ENCODE measurements at regions not wholly inside any gene's neighbourhood (a gene's known extent, or its start where the extent isn't known, plus 50 kb on each side); places are given as distances from the start of the nearest gene placed in this dataset.
"Not testable (repeated sequence)": the region's sequence is repeated elsewhere in the genome, so short reads cannot be mapped to it uniquely, and the experiment has no call there.

- Mint-ChIP-seq H3K4me3 (no peak overlapping the region), H3K36me3 (no peaks in the 10 kb centered on the region), H3K4me1 (no peaks in the 10 kb centered on the region)
Measured at GRCh38 chr14:28820677-28821076, 54.1 kb downstream of the FOXG1 start.

DNA sequence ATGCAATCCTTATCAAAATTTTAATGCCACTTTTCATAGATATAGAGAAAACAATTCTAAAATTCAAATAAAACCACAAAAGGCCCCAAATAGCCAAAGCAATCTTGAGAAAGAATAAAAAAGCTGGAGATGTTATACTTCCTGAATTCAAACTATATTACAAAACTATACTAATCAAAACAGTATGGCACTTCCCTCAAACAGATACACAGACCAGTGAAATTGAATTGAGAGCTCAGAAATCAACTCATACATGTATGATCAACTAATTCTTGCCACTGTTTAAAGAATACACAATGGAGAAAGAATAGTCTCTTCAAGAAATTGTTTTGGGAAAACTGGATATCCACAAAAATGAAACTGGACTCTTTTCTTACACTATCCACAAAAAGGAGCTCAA is 55.4 kb downstream of the FOXG1 start:
- Mint-ChIP-seq H3K27me3 (ENCODE audit: low read depth in 3 of 3) (peaks cover 0 to 2% (median 0%) of the 10 kb centered on the region in 3 donors), H3K9me3 (peaks cover 0 to 36% (median 14%) of the 10 kb centered on the region in 6 donors), H3K4me3 (no peak overlapping the region), H3K36me3 (no peaks in the 10 kb centered on the region), H3K4me1 (no peaks in the 10 kb centered on the region), H3K27ac (no peak overlapping the region)
- DNase-seq, result no peak

More at GRCh38 chr14:28820677-28821076, 54.1 kb downstream of the FOXG1 start:
- Mint-ChIP-seq H3K27me3 (ENCODE audit: low read depth in 3 of 3) (peaks cover 0 to 2% (median 0%) of the 10 kb centered on the region in 3 donors), H3K27ac (no peak overlapping the region), H3K9me3 (peaks cover 0 to 25% (median 9%) of the 10 kb centered on the region in 6 donors)
- no peak for DNase-seq

- Mint-ChIP-seq H3K4me3 (no peak overlapping the region), H3K27me3 (ENCODE audit: low read depth in 3 of 3) (peaks cover 0 to 2% (median 0%) of the 10 kb centered on the region in 3 donors), H3K4me1 (no peaks in the 10 kb centered on the region), H3K9me3 (peaks cover 7 to 45% (median 15%) of the 10 kb centered on the region in 6 donors), H3K36me3 (no peaks in the 10 kb centered on the region), H3K27ac (no peak overlapping the region)
- no peak for DNase-seq
Measured at GRCh38 chr14:28823245-28823644, 56.7 kb downstream of the FOXG1 start.

- H3K9me3 Mint-ChIP-seq, result peaks cover 11 to 46% (median 22%) of the 10 kb centered on the region in 6 donors
- no peaks in the 10 kb centered on the region for H3K36me3 Mint-ChIP-seq
- no peaks in the 10 kb centered on the region for H3K4me1 Mint-ChIP-seq
- peaks cover 0 to 4% (median 0%) of the 10 kb centered on the region in 3 donors for H3K27me3 Mint-ChIP-seq (ENCODE audit: low read depth in 3 of 3)
- H3K27ac Mint-ChIP-seq, result no peak overlapping the region
- no peak overlapping the region for H3K4me3 Mint-ChIP-seq
- DNase-seq, result no peak
Measured at GRCh38 chr14:28830115-28830534, 63.5 kb downstream of the FOXG1 start.

DNA sequence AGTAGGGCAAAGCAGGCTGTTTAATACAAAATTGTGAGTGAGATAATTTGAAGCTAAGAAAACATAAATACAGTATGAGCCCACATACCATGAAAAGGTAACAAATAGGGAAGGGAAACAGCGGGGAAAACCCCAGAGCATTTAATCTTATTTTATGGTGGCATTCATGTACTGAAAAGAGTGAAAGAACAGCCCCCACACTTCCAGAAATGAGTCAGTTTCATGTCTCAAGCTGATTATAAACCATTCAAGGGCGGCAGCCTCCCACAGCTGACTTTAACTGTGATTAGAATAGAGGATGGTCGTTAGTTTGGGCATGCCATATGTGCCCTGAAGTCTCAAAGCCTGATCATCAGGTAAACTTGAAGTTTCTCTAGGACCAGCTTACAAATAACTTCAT is 64.5 kb downstream of the FOXG1 start:
- Mint-ChIP-seq H3K9me3 (peaks cover 7 to 55% (median 20%) of the 10 kb centered on the region in 6 donors), H3K36me3 (no peaks in the 10 kb centered on the region), H3K4me1 (no peaks in the 10 kb centered on the region), H3K27me3 (ENCODE audit: low read depth in 3 of 3) (peaks cover 0 to 4% (median 0%) of the 10 kb centered on the region in 3 donors), H3K27ac (no peak overlapping the region), H3K4me3 (no peak overlapping the region)
- DNase-seq, result no peak

DNA sequence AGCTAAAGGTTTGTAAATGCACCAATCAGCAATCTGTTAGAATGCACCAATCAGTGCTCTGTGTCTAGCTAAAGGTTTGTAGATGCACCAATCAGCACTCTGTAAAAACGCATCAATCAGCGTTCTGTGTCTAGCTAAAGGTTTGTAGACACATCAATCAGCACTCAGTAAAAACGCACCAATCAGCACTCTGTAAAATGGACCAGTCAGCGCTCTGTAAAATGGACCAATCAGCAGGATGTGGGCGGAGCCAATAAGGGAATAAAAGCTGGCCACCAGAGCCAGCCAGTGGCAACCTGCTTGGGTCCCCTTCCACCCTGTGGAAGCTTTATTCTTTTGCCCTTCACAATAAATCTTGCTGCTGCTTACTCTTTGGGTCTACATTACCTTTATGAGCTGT is 76.0 kb downstream of the FOXG1 start:
- H3K4me3 Mint-ChIP-seq; H3K4me1 Mint-ChIP-seq; DNase-seq; H3K27ac Mint-ChIP-seq; H3K36me3 Mint-ChIP-seq; H3K27me3 Mint-ChIP-seq (ENCODE audit: low read depth in 3 of 3): not testable (repeated sequence)
- H3K9me3 Mint-ChIP-seq, result peaks cover 10 to 63% (median 36%) of the 10 kb centered on the region in 6 donors

- Mint-ChIP-seq H3K4me1 (no peaks in the 10 kb centered on the region), H3K4me3 (no peak overlapping the region), H3K36me3 (peaks cover 0 to 3% (median 0%) of the 10 kb centered on the region in 3 donors), H3K9me3 (peaks cover 0 to 57% (median 27%) of the 10 kb centered on the region in 6 donors), H3K27me3 (ENCODE audit: low read depth in 3 of 3) (no peaks in the 10 kb centered on the region), H3K27ac (no peak overlapping the region)
- DNase-seq, result no peak
Measured at GRCh38 chr14:28867571-28867970, 101.0 kb downstream of the FOXG1 start.

GRCh38 chr14:28870033-28870564 is 103.5 kb downstream of the FOXG1 start:
- Mint-ChIP-seq H3K27me3 (ENCODE audit: low read depth in 3 of 3) (no peaks in the 10 kb centered on the region), H3K36me3 (peaks cover 0 to 3% (median 0%) of the 10 kb centered on the region in 3 donors), H3K4me1 (no peaks in the 10 kb centered on the region), H3K4me3 (no peak overlapping the region), H3K27ac (no peak overlapping the region), H3K9me3 (peaks cover 0 to 37% (median 19%) of the 10 kb centered on the region in 6 donors)
- DNase-seq, result no peak

DNA sequence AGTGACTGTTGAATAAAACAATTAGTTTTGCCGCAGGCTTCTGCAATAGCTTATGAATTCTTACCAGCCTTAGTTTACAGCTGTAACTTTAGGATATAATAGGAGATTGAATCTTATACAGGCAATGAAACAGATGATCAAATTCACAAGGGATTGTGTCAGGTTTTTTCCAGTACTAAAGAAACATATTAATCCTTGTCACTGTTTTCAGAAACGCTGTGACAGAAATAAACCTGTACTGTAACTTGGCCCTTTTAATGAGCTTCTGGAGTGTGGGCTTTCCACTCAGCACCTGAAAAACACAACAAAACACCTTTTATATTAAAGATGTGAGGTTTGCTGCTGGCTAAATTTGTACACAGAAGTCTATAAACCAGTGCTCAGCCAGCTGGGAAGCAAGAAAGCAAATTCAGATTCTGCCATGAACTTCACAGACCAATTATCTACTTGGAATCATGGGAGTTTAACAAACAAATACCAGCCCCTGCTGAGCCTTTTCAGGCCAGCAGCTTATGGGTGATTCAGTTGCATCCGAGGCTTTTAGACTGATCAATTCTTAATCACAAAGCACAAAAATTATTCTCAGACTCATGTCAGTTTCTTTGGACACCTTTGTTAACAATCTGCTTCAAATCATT is 109.5 kb downstream of the FOXG1 start:
- DNase-seq, result no peak
- H3K4me1 Mint-ChIP-seq, result no peaks in the 10 kb centered on the region
- no peak overlapping the region for H3K27ac Mint-ChIP-seq
- H3K9me3 Mint-ChIP-seq, result peaks cover 0 to 8% (median 4%) of the 10 kb centered on the region in 6 donors
- no peak overlapping the region for H3K4me3 Mint-ChIP-seq
- no peaks in the 10 kb centered on the region for H3K27me3 Mint-ChIP-seq (ENCODE audit: low read depth in 3 of 3)
- no peaks in the 10 kb centered on the region for H3K36me3 Mint-ChIP-seq

DNA sequence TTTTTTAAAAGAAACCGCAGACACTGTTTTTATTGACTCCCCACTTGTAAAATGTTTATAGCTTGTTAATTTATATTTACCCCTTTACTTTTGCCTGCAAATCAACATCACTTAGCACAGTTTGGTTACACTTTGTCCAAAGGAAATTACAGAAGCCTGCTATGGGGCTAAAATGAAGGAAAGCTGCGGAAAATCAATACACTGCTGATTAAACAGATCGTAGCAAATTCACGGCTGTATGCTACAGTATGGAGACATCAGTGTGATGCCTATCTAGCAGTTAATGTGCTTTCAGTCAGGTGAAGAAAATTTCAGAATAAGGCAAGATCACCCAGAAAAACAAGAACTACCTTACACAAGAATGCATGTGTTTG is 110.0 kb downstream of the FOXG1 start:
- DNase-seq, result no peak
- H3K4me3 Mint-ChIP-seq, result no peak overlapping the region
- H3K27me3 Mint-ChIP-seq (ENCODE audit: low read depth in 3 of 3), result no peaks in the 10 kb centered on the region
- no peak overlapping the region for H3K27ac Mint-ChIP-seq
- H3K36me3 Mint-ChIP-seq, result no peaks in the 10 kb centered on the region
- H3K9me3 Mint-ChIP-seq, result peaks cover 0 to 8% (median 4%) of the 10 kb centered on the region in 6 donors
- H3K4me1 Mint-ChIP-seq, result no peaks in the 10 kb centered on the region

DNA sequence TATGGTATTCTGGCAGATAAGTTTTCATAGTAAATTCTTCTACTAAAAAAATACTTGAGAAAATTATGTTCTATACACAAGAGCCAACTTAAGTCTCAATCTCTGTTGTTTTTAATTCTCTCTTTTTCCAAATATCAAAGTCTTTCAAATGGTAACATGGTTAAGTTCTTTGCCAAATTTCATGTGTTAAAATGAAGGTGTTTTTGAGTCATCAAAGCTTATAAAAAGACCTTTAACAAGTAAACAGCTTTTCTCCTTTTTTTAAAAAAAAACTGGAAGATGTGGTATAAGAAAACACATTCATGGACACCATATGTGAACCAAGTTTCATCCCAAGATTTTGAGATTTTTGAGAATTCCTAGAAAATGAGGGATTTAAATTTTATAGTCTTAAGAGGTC is 111.3 kb downstream of the FOXG1 start:
- no peak overlapping the region for H3K27ac Mint-ChIP-seq
- H3K27me3 Mint-ChIP-seq (ENCODE audit: low read depth in 3 of 3), result no peaks in the 10 kb centered on the region
- no peak overlapping the region for H3K4me3 Mint-ChIP-seq
- no peak for DNase-seq
- no peaks in the 10 kb centered on the region for H3K4me1 Mint-ChIP-seq
- H3K9me3 Mint-ChIP-seq, result peaks cover 3 to 17% (median 10%) of the 10 kb centered on the region in 6 donors
- H3K36me3 Mint-ChIP-seq, result no peaks in the 10 kb centered on the region

- H3K27ac Mint-ChIP-seq, result no peak overlapping the region
- H3K36me3 Mint-ChIP-seq, result no peaks in the 10 kb centered on the region
- H3K27me3 Mint-ChIP-seq (ENCODE audit: low read depth in 3 of 3), result no peaks in the 10 kb centered on the region
- peaks cover 3 to 19% (median 12%) of the 10 kb centered on the region in 6 donors for H3K9me3 Mint-ChIP-seq
- no peak overlapping the region for H3K4me3 Mint-ChIP-seq
- H3K4me1 Mint-ChIP-seq, result no peaks in the 10 kb centered on the region
- DNase-seq, result no peak
Measured at GRCh38 chr14:28879573-28879996, 113.0 kb downstream of the FOXG1 start.

DNA sequence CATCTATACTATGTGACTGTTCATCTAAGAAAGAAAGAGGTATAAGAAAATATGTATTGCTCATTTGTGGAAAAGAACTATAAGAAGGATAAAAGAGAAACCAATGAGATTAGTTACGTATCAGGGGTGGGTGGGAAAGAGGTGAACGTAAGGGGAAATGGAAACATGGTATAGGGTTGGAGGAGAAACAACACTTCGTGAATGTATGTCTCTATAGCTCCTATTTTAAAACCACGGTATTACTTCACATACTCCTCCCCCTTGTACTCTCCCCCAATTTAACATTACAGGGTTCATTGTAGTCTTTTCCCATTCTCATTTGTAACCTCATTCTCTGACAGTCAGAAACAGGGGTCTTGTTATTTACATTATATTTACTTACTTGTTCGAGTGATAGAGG is 120.4 kb downstream of the FOXG1 start:
- Mint-ChIP-seq H3K36me3 (no peaks in the 10 kb centered on the region), H3K9me3 (peaks cover 2 to 57% (median 30%) of the 10 kb centered on the region in 6 donors), H3K27me3 (ENCODE audit: low read depth in 3 of 3) (no peaks in the 10 kb centered on the region)

DNA sequence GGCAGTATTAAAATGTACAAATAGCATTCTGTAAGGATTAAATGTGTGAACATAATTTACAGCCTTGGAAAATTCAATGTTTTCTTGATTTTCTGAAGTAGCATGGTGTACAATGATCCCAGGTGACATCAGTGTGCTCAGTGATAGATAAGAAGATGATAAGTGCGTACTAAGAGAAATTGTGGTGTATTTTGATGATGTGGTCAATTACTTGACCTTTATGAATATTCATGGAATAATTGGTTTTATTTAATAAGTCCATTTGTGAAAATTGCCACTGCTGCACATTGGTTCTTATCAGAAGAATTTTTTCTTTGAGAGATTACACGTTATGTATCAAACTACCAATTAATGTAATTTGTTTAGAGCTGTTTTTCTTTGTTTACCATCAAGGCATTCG is 128.8 kb downstream of the FOXG1 start:
- Mint-ChIP-seq H3K36me3 (no peaks in the 10 kb centered on the region), H3K27me3 (ENCODE audit: low read depth in 3 of 3) (peaks cover 0 to 3% (median 0%) of the 10 kb centered on the region in 3 donors), H3K9me3 (peaks cover 3 to 28% (median 4%) of the 10 kb centered on the region in 6 donors), H3K4me3 (no peak overlapping the region), H3K27ac (no peak overlapping the region), H3K4me1 (no peaks in the 10 kb centered on the region)
- no peak for DNase-seq

More for the DNA sequence above, 120.4 kb downstream of the FOXG1 start:
- Mint-ChIP-seq H3K4me3 (no peak overlapping the region), H3K27ac (no peak overlapping the region), H3K4me1 (no peaks in the 10 kb centered on the region)
- no peak for DNase-seq

DNA sequence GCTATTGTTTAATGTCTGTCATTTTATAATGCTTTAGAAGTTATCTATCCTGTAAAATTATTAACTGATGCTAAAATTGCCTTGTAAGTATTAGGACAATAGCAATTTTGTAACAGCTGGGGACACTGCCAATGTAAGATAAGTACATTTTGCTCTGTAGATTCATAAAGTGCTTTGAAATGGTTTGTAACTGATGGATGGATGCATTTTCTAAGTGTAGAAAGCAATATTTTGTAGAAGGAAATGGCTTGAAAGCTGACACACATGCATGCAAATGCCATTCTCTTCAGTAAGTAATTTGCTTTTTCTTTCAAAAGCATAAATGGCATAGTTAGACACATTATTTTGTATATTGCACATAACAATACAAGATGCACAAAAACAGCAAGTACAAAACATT is 129.8 kb downstream of the FOXG1 start:
- no peak overlapping the region for H3K27ac Mint-ChIP-seq
- H3K36me3 Mint-ChIP-seq, result no peaks in the 10 kb centered on the region
- DNase-seq, result no peak
- H3K4me1 Mint-ChIP-seq, result no peaks in the 10 kb centered on the region
- H3K27me3 Mint-ChIP-seq (ENCODE audit: low read depth in 3 of 3), result peaks cover 0 to 3% (median 0%) of the 10 kb centered on the region in 3 donors
- no peak overlapping the region for H3K4me3 Mint-ChIP-seq
- H3K9me3 Mint-ChIP-seq, result peaks cover 3 to 28% (median 4%) of the 10 kb centered on the region in 6 donors
